Stimulated activated CD8-positive, alpha-beta memory T cell treated with anti-CD3 and anti-CD28 coated beads, Interleukin-7, amount 100 ng/mL, for 48 hours (primary cell): ENCODE measurements at regions not wholly inside any gene's neighbourhood (a gene's known extent, or its start where the extent isn't known, plus 50 kb on each side); places are given as distances from the start of the nearest gene placed in this dataset.

ENCODE experiments used
- DNase-seq, 2 donors: peaks; one replicate each; pipeline ENCODE4 v3.0.0-alpha.2; 2020; ENCODE audit warnings: low read depth in 1 of 2; ENCODE audit errors: extremely low read depth in 1 of 2

- no peak for DNase-seq
These were observed 212.1 kb upstream of the PHACTR1 start for GRCh38 chr6:12504325-12504966.

GRCh38 chr6:12505486-12505885 is 211.1 kb upstream of the PHACTR1 start:
- no peak for DNase-seq

GRCh38 chr6:12506159-12506558 is 210.4 kb upstream of the PHACTR1 start:
- DNase-seq = no peak

- DNase-seq = no peak
These were observed 208.9 kb upstream of the PHACTR1 start for GRCh38 chr6:12507636-12508035.

- DNase-seq = no peak
These were observed 208.0 kb upstream of the PHACTR1 start for GRCh38 chr6:12508553-12508952.

GRCh38 chr6:12509060-12509459 is 207.5 kb upstream of the PHACTR1 start:
- DNase-seq = no peak

- DNase-seq = no peak
These were observed 200.5 kb upstream of the PHACTR1 start for GRCh38 chr6:12516070-12516469.

- no peak for DNase-seq
These were observed 194.2 kb upstream of the PHACTR1 start for GRCh38 chr6:12522347-12522746.

GRCh38 chr6:12523726-12524125 is 192.8 kb upstream of the PHACTR1 start:
- DNase-seq = no peak

GRCh38 chr6:12525276-12525675 is 191.3 kb upstream of the PHACTR1 start:
- no peak for DNase-seq

GRCh38 chr6:12527339-12527738 is 189.2 kb upstream of the PHACTR1 start:
- no peak for DNase-seq

GRCh38 chr6:12528136-12528535 is 188.4 kb upstream of the PHACTR1 start:
- no peak for DNase-seq

GRCh38 chr6:12528581-12529363 is 187.8 kb upstream of the PHACTR1 start:
- no peak for DNase-seq

- no peak for DNase-seq
These were observed 187.1 kb upstream of the PHACTR1 start for GRCh38 chr6:12529364-12530019.

GRCh38 chr6:12530345-12530744 is 186.2 kb upstream of the PHACTR1 start:
- DNase-seq = no peak

GRCh38 chr6:12533586-12533985 is 183.0 kb upstream of the PHACTR1 start:
- DNase-seq = no peak

GRCh38 chr6:12534069-12534853 is 182.3 kb upstream of the PHACTR1 start:
- DNase-seq = no peak

GRCh38 chr6:12535586-12536314 is 180.8 kb upstream of the PHACTR1 start:
- no peak for DNase-seq

GRCh38 chr6:12536416-12536815 is 180.2 kb upstream of the PHACTR1 start:
- DNase-seq = no peak

GRCh38 chr6:12537389-12537788 is 179.2 kb upstream of the PHACTR1 start:
- no peak for DNase-seq
